Activated T-helper 1 cell treated with anti-CD3 and anti-CD28 coated beads, Interleukin-12 subunit alpha, Interleukin-12 subunit beta, Interleukin-2, Interleukin-4 antibody, amounts not matched to agents 30 ng/mL and 10 ng/mL and 1 ng/mL, durations not matched to agents 14 hours and 24 hours and 36 hours (primary cell): ENCODE measurements at regions not wholly inside any gene's neighbourhood (a gene's known extent, or its start where the extent isn't known, plus 50 kb on each side); places are given as distances from the start of the nearest gene placed in this dataset.

ENCODE experiments used
- DNase-seq: peaks from one replicate; pipeline ENCODE4 v3.0.0; 2021; ENCODE audit warnings: low spot score
- H3K27ac Mint-ChIP-seq: one replicate; pipeline ENCODE4 v1.8.0; 2021; ENCODE audit warnings: mild to moderate bottlenecking, mixed read lengths
- H3K27me3 Mint-ChIP-seq: one replicate; pipeline ENCODE4 v1.8.0; 2022; ENCODE audit warnings: mild to moderate bottlenecking, moderate library complexity, mixed read lengths; ENCODE audit not compliant: insufficient read depth
- H3K36me3 Mint-ChIP-seq: one replicate; pipeline ENCODE4 v1.8.0; 2021; ENCODE audit warnings: low read depth, mixed read lengths
- H3K4me1 Mint-ChIP-seq: one replicate; pipeline ENCODE4 v1.8.0; 2021; ENCODE audit warnings: low read depth, mixed read lengths
- H3K4me3 Mint-ChIP-seq: one replicate; pipeline ENCODE4 v1.8.0; 2021; ENCODE audit warnings: mild to moderate bottlenecking, moderate library complexity, mixed read lengths
- H3K9me3 Mint-ChIP-seq: one replicate; pipeline ENCODE4 v1.8.0; 2021; ENCODE audit warnings: mixed read lengths
- intact Hi-C: fragments of 100-400 bp; cut with micrococcal nuclease; formaldehyde crosslinking; loops from one replicate; pipeline ENCODE4 v1.15.1; 2024

- Mint-ChIP-seq H3K9me3 (no peaks in the 10 kb centered on the region), H3K27me3 (peaks cover 5% of the 10 kb centered on the region), H3K4me1 (no peaks in the 10 kb centered on the region), H3K27ac (no peak overlapping the region), H3K4me3 (no peak overlapping the region), H3K36me3 (no peaks in the 10 kb centered on the region)
- no peak for DNase-seq
- intact Hi-C loops, result no loop called here
These were observed 239.1 kb upstream of the SLC14A2 start for GRCh38 chr18:45376193-45376592.

- Mint-ChIP-seq H3K27ac (no peak overlapping the region), H3K4me1 (no peaks in the 10 kb centered on the region), H3K4me3 (no peak overlapping the region), H3K9me3 (no peaks in the 10 kb centered on the region), H3K27me3 (peaks cover 2% of the 10 kb centered on the region), H3K36me3 (no peaks in the 10 kb centered on the region)
- intact Hi-C loops, result no loop called here
- no peak for DNase-seq
These were observed 237.0 kb upstream of the SLC14A2 start for GRCh38 chr18:45378308-45378707.

GRCh38 chr18:45378933-45379332, 236.3 kb upstream of the SLC14A2 start:
- Mint-ChIP-seq H3K4me1 (no peaks in the 10 kb centered on the region), H3K27me3 (peaks cover 2% of the 10 kb centered on the region), H3K27ac (no peak overlapping the region), H3K36me3 (no peaks in the 10 kb centered on the region), H3K9me3 (no peaks in the 10 kb centered on the region), H3K4me3 (no peak overlapping the region)
- DNase-seq, result no peak
- intact Hi-C loops, result no loop called here

- DNase-seq, result no peak
- Mint-ChIP-seq H3K27ac (no peak overlapping the region), H3K4me1 (no peaks in the 10 kb centered on the region), H3K27me3 (peaks cover 4% of the 10 kb centered on the region), H3K9me3 (no peaks in the 10 kb centered on the region), H3K4me3 (no peak overlapping the region), H3K36me3 (no peaks in the 10 kb centered on the region)
- intact Hi-C loops, result loop anchor here (5.0 kb wide), 2 partner anchors 698 to 1248 kb away; partner anchors contain the start of gene SETBP1
These were observed 235.4 kb upstream of the SLC14A2 start for GRCh38 chr18:45379903-45380302.

GRCh38 chr18:45381282-45381681, 234.0 kb upstream of the SLC14A2 start:
- no peaks in the 10 kb centered on the region for H3K9me3 Mint-ChIP-seq
- no peaks in the 10 kb centered on the region for H3K4me1 Mint-ChIP-seq
- peaks cover 4% of the 10 kb centered on the region for H3K27me3 Mint-ChIP-seq
- H3K36me3 Mint-ChIP-seq, result no peaks in the 10 kb centered on the region
- DNase-seq, result no peak
- no peak overlapping the region for H3K27ac Mint-ChIP-seq
- intact Hi-C loops, result loop anchor here (5.0 kb wide), 2 partner anchors 699 to 1249 kb away; partner anchors contain the start of gene SETBP1
- no peak overlapping the region for H3K4me3 Mint-ChIP-seq

- H3K27ac Mint-ChIP-seq, result no peak overlapping the region
- DNase-seq, result no peak
- peaks cover 4% of the 10 kb centered on the region for H3K27me3 Mint-ChIP-seq
- no peak overlapping the region for H3K4me3 Mint-ChIP-seq
- no peaks in the 10 kb centered on the region for H3K36me3 Mint-ChIP-seq
- intact Hi-C loops, result loop anchor here (5.0 kb wide), 2 partner anchors 701 to 1251 kb away; partner anchors contain the start of gene SETBP1
- no peaks in the 10 kb centered on the region for H3K4me1 Mint-ChIP-seq
- no peaks in the 10 kb centered on the region for H3K9me3 Mint-ChIP-seq
These were observed 232.0 kb upstream of the SLC14A2 start for GRCh38 chr18:45383228-45383627.

- Mint-ChIP-seq H3K36me3 (no peaks in the 10 kb centered on the region), H3K9me3 (no peaks in the 10 kb centered on the region), H3K4me3 (no peak overlapping the region), H3K4me1 (no peaks in the 10 kb centered on the region), H3K27ac (no peak overlapping the region), H3K27me3 (peaks cover 3% of the 10 kb centered on the region)
- intact Hi-C loops, result loop anchor here (1.0 to 5.0 kb wide), 4 partner anchors 109 to 1252 kb away; partner anchors contain the start of gene SETBP1
- DNase-seq, result peak; percentile 5
These were observed 230.9 kb upstream of the SLC14A2 start for GRCh38 chr18:45384137-45384961.

- Mint-ChIP-seq H3K36me3 (no peaks in the 10 kb centered on the region), H3K4me3 (no peak overlapping the region), H3K27me3 (peaks cover 2% of the 10 kb centered on the region), H3K9me3 (no peaks in the 10 kb centered on the region), H3K27ac (no peak overlapping the region), H3K4me1 (no peaks in the 10 kb centered on the region)
- intact Hi-C loops, result loop anchor here (1.0 to 5.0 kb wide), 4 partner anchors 110 to 1253 kb away; partner anchors contain the start of gene SETBP1
- no peak for DNase-seq
These were observed 230.3 kb upstream of the SLC14A2 start for GRCh38 chr18:45384962-45385315.

- Mint-ChIP-seq H3K36me3 (no peaks in the 10 kb centered on the region), H3K4me3 (no peak overlapping the region), H3K27me3 (peaks cover 2% of the 10 kb centered on the region), H3K27ac (no peak overlapping the region), H3K9me3 (no peaks in the 10 kb centered on the region), H3K4me1 (no peaks in the 10 kb centered on the region)
- intact Hi-C loops, result no loop called here
- DNase-seq, result no peak
These were observed 229.1 kb upstream of the SLC14A2 start for GRCh38 chr18:45386041-45386655.

GRCh38 chr18:45387229-45387628, 228.0 kb upstream of the SLC14A2 start:
- H3K36me3 Mint-ChIP-seq, result no peaks in the 10 kb centered on the region
- no peaks in the 10 kb centered on the region for H3K9me3 Mint-ChIP-seq
- peaks cover 5% of the 10 kb centered on the region for H3K27me3 Mint-ChIP-seq
- intact Hi-C loops, result no loop called here
- DNase-seq, result no peak
- H3K4me3 Mint-ChIP-seq, result no peak overlapping the region
- H3K4me1 Mint-ChIP-seq, result no peaks in the 10 kb centered on the region
- H3K27ac Mint-ChIP-seq, result no peak overlapping the region

- H3K4me1 Mint-ChIP-seq, result no peaks in the 10 kb centered on the region
- no peak for DNase-seq
- no peaks in the 10 kb centered on the region for H3K36me3 Mint-ChIP-seq
- H3K9me3 Mint-ChIP-seq, result no peaks in the 10 kb centered on the region
- H3K4me3 Mint-ChIP-seq, result no peak overlapping the region
- intact Hi-C loops, result no loop called here
- H3K27me3 Mint-ChIP-seq, result no peaks in the 10 kb centered on the region
- no peak overlapping the region for H3K27ac Mint-ChIP-seq
These were observed 216.8 kb upstream of the SLC14A2 start for GRCh38 chr18:45398448-45398847.

GRCh38 chr18:45399146-45399545, 216.1 kb upstream of the SLC14A2 start:
- H3K9me3 Mint-ChIP-seq, result no peaks in the 10 kb centered on the region
- intact Hi-C loops, result no loop called here
- no peak overlapping the region for H3K4me3 Mint-ChIP-seq
- H3K36me3 Mint-ChIP-seq, result no peaks in the 10 kb centered on the region
- H3K27me3 Mint-ChIP-seq, result no peaks in the 10 kb centered on the region
- no peak for DNase-seq
- H3K27ac Mint-ChIP-seq, result no peak overlapping the region
- no peaks in the 10 kb centered on the region for H3K4me1 Mint-ChIP-seq

- Mint-ChIP-seq H3K4me3 (no peak overlapping the region), H3K36me3 (no peaks in the 10 kb centered on the region), H3K27ac (no peak overlapping the region), H3K4me1 (no peaks in the 10 kb centered on the region), H3K9me3 (no peaks in the 10 kb centered on the region), H3K27me3 (no peaks in the 10 kb centered on the region)
- no peak for DNase-seq
- intact Hi-C loops, result no loop called here
These were observed 215.6 kb upstream of the SLC14A2 start for GRCh38 chr18:45399643-45400042.
